ENCODE measurements at regions not wholly inside any gene's neighbourhood (a gene's known extent, or its start where the extent isn't known, plus 50 kb on each side); places are given as distances from the start of the nearest gene placed in this dataset.

- TF ChIP-seq EP300 (IDR thresholded peaks at IDR 0.05; ENCODE audit: borderline replicate concordance in 1 of 2, low read depth in 2 of 2, low read length in 2 of 2) (no peak), JUND (IDR thresholded peaks at IDR 0.05; ENCODE audit: low read length) (no peak), ASH2L (IDR thresholded peaks at IDR 0.05; ENCODE audit: low read length) (no peak), CREB1 (IDR thresholded peaks at IDR 0.05) (no peak)
These were observed 351.4 kb upstream of the CDH4 start (continued) for GRCh38 chr20:60900618-60901017.

Data from H1 (cell line).